ENCODE measurements at regions not wholly inside any gene's neighbourhood (a gene's known extent, or its start where the extent isn't known, plus 50 kb on each side); places are given as distances from the start of the nearest gene placed in this dataset.
"Not testable (repeated sequence)": the region's sequence is repeated elsewhere in the genome, so short reads cannot be mapped to it uniquely, and the experiment has no call there.

- H3K36me3 Mint-ChIP-seq (ENCODE audit: insufficient read depth in 2 of 2); H3K9me3 Mint-ChIP-seq; ATAC-seq (replicated peaks in 1 of 2); H3K27me3 Mint-ChIP-seq (ENCODE audit: low read depth); H3K27ac Mint-ChIP-seq; H3K4me3 Mint-ChIP-seq; H3K4me1 Mint-ChIP-seq (ENCODE audit: low read depth): not testable (repeated sequence)
- DNase-seq: peak; percentile 15 to 39
Measured at GRCh38 chr10:38390725-38391124, 296.6 kb downstream of the ZNF37A start.

- not testable (repeated sequence) for DNase-seq; H3K36me3 Mint-ChIP-seq (ENCODE audit: insufficient read depth in 2 of 2); H3K4me3 Mint-ChIP-seq; H3K9me3 Mint-ChIP-seq; H3K27ac Mint-ChIP-seq; H3K27me3 Mint-ChIP-seq (ENCODE audit: low read depth); H3K4me1 Mint-ChIP-seq (ENCODE audit: low read depth); ATAC-seq (replicated peaks in 1 of 2)
Measured at GRCh38 chr10:38395465-38395864, 301.3 kb downstream of the ZNF37A start.

- H3K27ac Mint-ChIP-seq; H3K9me3 Mint-ChIP-seq; H3K27me3 Mint-ChIP-seq (ENCODE audit: low read depth); ATAC-seq (replicated peaks in 1 of 2); H3K4me3 Mint-ChIP-seq; DNase-seq; H3K4me1 Mint-ChIP-seq (ENCODE audit: low read depth); H3K36me3 Mint-ChIP-seq (ENCODE audit: insufficient read depth in 2 of 2): not testable (repeated sequence)
Measured at GRCh38 chr10:38396178-38396954, 302.2 kb downstream of the ZNF37A start.

GRCh38 chr10:38401565-38401964 lies 307.4 kb downstream of the ZNF37A start:
- H3K36me3 Mint-ChIP-seq (ENCODE audit: insufficient read depth in 2 of 2); ATAC-seq (replicated peaks in 1 of 2); H3K4me1 Mint-ChIP-seq (ENCODE audit: low read depth); DNase-seq; H3K27me3 Mint-ChIP-seq (ENCODE audit: low read depth); H3K9me3 Mint-ChIP-seq: not testable (repeated sequence)
- peak overlapping the region; percentile 99 for H3K27ac Mint-ChIP-seq
- peak overlapping the region; percentile 97 to 99 for H3K4me3 Mint-ChIP-seq

GRCh38 chr10:38402442-38403346 lies 308.6 kb downstream of the ZNF37A start:
- not testable (repeated sequence) for H3K36me3 Mint-ChIP-seq (ENCODE audit: insufficient read depth in 2 of 2); H3K4me1 Mint-ChIP-seq (ENCODE audit: low read depth); H3K27me3 Mint-ChIP-seq (ENCODE audit: low read depth); H3K9me3 Mint-ChIP-seq
- Mint-ChIP-seq H3K27ac (peak overlapping the region; percentile 99), H3K4me3 (peak overlapping the region; percentile 97 to 99)
- peak; percentile 93 to 94 for DNase-seq
- peak; percentile 98 to 99 for ATAC-seq (replicated peaks in 1 of 2)

- H3K9me3 Mint-ChIP-seq; H3K36me3 Mint-ChIP-seq (ENCODE audit: insufficient read depth in 2 of 2); H3K4me1 Mint-ChIP-seq (ENCODE audit: low read depth); ATAC-seq (replicated peaks in 1 of 2); DNase-seq; H3K27me3 Mint-ChIP-seq (ENCODE audit: low read depth): not testable (repeated sequence)
- Mint-ChIP-seq H3K4me3 (peak overlapping the region; percentile 84 to 89), H3K27ac (peak overlapping the region; percentile 94)
Measured at GRCh38 chr10:38403347-38404117, 309.4 kb downstream of the ZNF37A start.

GRCh38 chr10:38423634-38424033 lies 329.5 kb downstream of the ZNF37A start:
- ATAC-seq (replicated peaks in 1 of 2); H3K27ac Mint-ChIP-seq: not testable (repeated sequence)

GRCh38 chr10:38430242-38430641 lies 336.1 kb downstream of the ZNF37A start:
- not testable (repeated sequence) for H3K36me3 Mint-ChIP-seq (ENCODE audit: insufficient read depth in 2 of 2); H3K4me3 Mint-ChIP-seq; H3K27me3 Mint-ChIP-seq (ENCODE audit: low read depth); DNase-seq; ATAC-seq (replicated peaks in 1 of 2); H3K9me3 Mint-ChIP-seq; H3K27ac Mint-ChIP-seq; H3K4me1 Mint-ChIP-seq (ENCODE audit: low read depth)

More at GRCh38 chr10:38423634-38424033, 329.5 kb downstream of the ZNF37A start:
- H3K9me3 Mint-ChIP-seq; H3K4me1 Mint-ChIP-seq (ENCODE audit: low read depth); DNase-seq; H3K27me3 Mint-ChIP-seq (ENCODE audit: low read depth); H3K4me3 Mint-ChIP-seq: not testable (repeated sequence)
- H3K36me3 Mint-ChIP-seq (ENCODE audit: insufficient read depth in 2 of 2): peaks cover 3 to 12% of the 10 kb centered on the region in 2 donors

- H3K27ac Mint-ChIP-seq; H3K27me3 Mint-ChIP-seq (ENCODE audit: low read depth); ATAC-seq (replicated peaks in 1 of 2); H3K4me1 Mint-ChIP-seq (ENCODE audit: low read depth); H3K9me3 Mint-ChIP-seq; H3K4me3 Mint-ChIP-seq; DNase-seq: not testable (repeated sequence)
- H3K36me3 Mint-ChIP-seq (ENCODE audit: insufficient read depth in 2 of 2): peaks cover 2 to 10% of the 10 kb centered on the region in 2 donors
Measured at GRCh38 chr10:38437359-38437758, 343.2 kb downstream of the ZNF37A start.

- H3K27me3 Mint-ChIP-seq (ENCODE audit: low read depth); H3K4me3 Mint-ChIP-seq; DNase-seq; H3K4me1 Mint-ChIP-seq (ENCODE audit: low read depth); ATAC-seq (replicated peaks in 1 of 2); H3K9me3 Mint-ChIP-seq; H3K27ac Mint-ChIP-seq: not testable (repeated sequence)
- H3K36me3 Mint-ChIP-seq (ENCODE audit: insufficient read depth in 2 of 2): peaks cover 0 to 12% of the 10 kb centered on the region in 2 donors
Measured at GRCh38 chr10:38448614-38449355, 354.6 kb downstream of the ZNF37A start.

GRCh38 chr10:38449618-38450017 lies 355.5 kb downstream of the ZNF37A start:
- H3K9me3 Mint-ChIP-seq; ATAC-seq (replicated peaks in 1 of 2); H3K4me3 Mint-ChIP-seq; H3K4me1 Mint-ChIP-seq (ENCODE audit: low read depth); H3K27me3 Mint-ChIP-seq (ENCODE audit: low read depth); DNase-seq; H3K27ac Mint-ChIP-seq: not testable (repeated sequence)
- peaks cover 0 to 12% of the 10 kb centered on the region in 2 donors for H3K36me3 Mint-ChIP-seq (ENCODE audit: insufficient read depth in 2 of 2)

- ATAC-seq (replicated peaks in 1 of 2); H3K27ac Mint-ChIP-seq; H3K4me3 Mint-ChIP-seq; H3K4me1 Mint-ChIP-seq (ENCODE audit: low read depth); DNase-seq; H3K27me3 Mint-ChIP-seq (ENCODE audit: low read depth); H3K9me3 Mint-ChIP-seq: not testable (repeated sequence)
- H3K36me3 Mint-ChIP-seq (ENCODE audit: insufficient read depth in 2 of 2): peaks cover 0 to 12% of the 10 kb centered on the region in 2 donors
Measured at GRCh38 chr10:38450372-38451057, 356.4 kb downstream of the ZNF37A start.

All from activated T-cell treated with anti-CD3 and anti-CD28 coated beads, Interleukin-2, amount 50 U/mL, for 72 hours (primary cell).